HG03571 (cell line): ENCODE measurements at regions not wholly inside any gene's neighbourhood (a gene's known extent, or its start where the extent isn't known, plus 50 kb on each side); places are given as distances from the start of the nearest gene placed in this dataset.

ENCODE experiments used
- ATAC-seq: cut with Tn5 transposase; IDR thresholded peaks from one replicate; pipeline ENCODE4 v1.9.1; 2021; ENCODE audit not compliant: unreplicated experiment

- ATAC-seq = no peak
Measured at GRCh38 chr1:57949168-57949567, 525.3 kb upstream of the DAB1 start.

- no peak for ATAC-seq
Measured at GRCh38 chr1:57947471-57947870, 523.6 kb upstream of the DAB1 start.

DNA sequence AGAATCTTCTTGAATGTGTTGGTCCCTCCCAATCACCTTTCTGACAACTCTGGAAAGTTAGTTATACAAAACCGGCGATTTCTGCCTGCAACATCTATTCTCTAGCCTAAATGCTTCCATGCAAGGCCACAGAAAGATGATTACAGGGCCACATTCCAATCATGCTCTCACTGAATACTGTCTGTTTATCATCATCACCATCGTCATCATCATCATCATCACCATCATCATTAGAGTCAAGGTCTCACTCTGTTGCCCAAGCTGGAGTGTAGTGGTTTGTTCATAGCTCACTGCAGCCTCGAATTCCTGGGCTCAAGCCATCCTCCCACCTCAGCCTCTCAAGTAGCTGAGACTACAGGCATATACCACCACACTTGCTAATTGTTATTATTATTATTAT is 521.2 kb upstream of the DAB1 start:
- ATAC-seq = no peak

DNA sequence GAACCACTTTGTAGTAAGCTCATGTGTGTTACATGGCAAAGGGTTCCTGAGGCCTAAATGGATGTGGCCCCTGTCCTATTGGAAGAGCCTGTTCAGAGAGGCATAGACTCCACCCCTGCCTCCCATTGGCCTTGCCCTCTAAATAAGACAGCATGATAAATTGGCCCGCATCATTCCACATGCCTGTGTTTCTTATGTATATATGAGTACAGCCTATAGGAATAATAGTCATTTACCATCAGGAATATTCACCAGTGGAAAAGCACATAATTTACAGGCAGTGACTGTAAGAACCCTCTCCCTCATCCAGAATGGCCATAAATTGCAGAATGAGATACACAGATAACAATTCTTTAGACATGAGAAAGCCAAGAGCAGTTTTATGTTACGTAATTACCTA is 519.5 kb upstream of the DAB1 start:
- no peak for ATAC-seq

- no peak for ATAC-seq
Measured at GRCh38 chr1:57934745-57935144, 510.9 kb upstream of the DAB1 start.

DNA sequence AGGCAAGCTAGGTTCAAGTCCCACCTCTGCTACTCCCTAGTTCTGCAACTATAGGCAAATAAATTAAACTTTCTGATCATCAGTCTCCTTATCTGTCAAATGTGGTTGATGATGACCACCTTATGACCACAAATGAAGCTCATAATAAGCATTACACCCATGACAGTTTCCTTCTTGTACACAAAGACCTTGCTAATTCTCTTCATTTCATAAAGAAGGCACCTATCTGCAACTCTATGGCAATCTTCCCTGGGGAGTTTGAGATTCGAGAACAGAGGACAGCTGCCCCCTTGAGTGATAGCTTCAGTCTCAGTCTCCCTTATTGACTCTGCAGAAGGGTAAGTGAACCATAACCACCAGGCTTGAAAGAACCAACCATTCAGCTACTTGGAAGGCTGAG is 503.1 kb upstream of the DAB1 start:
- ATAC-seq = no peak

DNA sequence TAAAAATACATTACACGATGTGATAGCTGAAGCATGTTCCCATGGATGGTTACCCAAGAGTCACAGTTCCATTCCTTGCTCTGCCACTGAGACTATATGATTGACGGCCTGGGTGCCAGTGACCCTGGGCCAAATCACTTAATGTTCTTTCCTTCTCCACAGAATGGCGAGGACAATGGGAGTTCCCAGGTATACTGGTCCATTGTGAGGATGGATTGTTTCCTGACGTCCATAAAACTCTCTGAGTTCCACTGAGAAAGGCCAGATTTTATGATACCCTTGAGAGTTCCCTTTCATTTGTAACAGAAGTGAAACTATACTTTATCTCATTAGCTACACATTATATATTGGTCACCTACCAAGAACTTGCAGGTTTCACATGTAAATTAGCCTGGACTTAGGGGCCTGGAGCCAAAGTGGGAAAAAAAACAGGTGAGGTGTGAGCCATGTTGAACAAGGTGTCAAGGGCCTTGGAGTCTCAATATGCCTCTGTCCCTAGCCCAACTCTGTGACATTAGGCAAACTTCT is 502.2 kb upstream of the DAB1 start:
- no peak for ATAC-seq

- no peak for ATAC-seq
Measured at GRCh38 chr1:57925226-57925625, 501.4 kb upstream of the DAB1 start.

DNA sequence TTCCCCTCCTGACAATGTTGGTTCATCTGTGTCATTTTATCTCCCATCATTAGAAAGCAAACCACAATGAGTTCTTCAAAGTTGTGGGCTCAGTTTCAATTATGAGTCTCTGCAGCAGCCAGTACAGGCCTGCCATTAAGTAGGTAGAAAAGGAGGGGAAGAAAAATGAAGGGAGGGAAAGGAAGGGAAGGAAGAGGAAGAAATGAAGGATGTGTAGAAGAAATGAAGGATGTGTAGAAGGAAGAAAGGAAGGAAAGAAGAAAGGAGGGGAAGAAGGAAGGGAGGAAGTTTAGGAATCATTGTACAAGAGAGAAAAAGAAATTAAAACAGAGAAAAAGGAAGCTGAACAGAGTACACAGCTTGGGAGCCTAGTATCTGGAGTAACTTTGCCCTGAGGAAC is 498.3 kb upstream of the DAB1 start:
- no peak for ATAC-seq

GRCh38 chr1:57916041-57916440 is 492.2 kb upstream of the DAB1 start:
- ATAC-seq = no peak

DNA sequence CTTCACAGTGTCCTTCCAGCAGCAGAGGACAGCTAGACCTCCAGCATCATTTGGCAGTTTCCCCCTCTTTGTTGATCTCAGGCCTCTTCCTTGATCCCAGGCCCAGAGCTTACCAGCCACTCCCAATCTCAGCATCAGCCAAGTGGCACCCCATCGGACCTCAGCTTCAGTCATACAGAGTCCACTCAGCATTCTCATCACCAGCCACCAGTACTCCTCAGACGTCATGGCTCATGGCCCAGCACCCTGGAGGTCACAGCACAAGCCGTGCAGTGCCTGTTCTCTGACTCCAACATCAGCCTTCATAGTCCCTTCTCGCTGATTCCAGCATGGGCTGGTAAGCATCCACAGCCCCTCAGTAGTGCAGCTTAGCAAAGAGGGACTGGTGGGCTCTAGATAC is 487.6 kb upstream of the DAB1 start:
- no peak for ATAC-seq

DNA sequence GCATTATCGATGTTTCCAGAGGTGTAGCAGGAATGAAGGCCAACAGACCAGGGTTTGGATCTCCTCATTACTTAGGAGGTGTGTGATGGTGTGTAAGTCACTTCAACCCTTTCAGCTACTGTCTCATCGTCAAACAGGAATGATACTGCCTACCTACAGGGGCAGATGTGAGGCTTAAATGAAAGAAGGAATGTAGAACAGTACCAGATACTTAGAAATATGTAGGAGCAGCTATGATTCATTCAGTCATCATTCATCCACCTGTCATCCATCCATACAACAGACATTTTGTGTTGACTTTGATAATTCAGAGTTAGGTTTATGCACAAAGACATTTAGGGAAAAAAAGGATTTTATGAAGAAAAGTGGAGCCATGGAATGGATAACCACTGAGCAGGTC is 486.9 kb upstream of the DAB1 start:
- ATAC-seq = no peak

- no peak for ATAC-seq
Measured at GRCh38 chr1:57910305-57910704, 486.4 kb upstream of the DAB1 start.

- ATAC-seq = no peak
Measured at GRCh38 chr1:57908147-57908890, 484.5 kb upstream of the DAB1 start.

GRCh38 chr1:57901208-57901919 is 477.5 kb upstream of the DAB1 start:
- ATAC-seq = no peak

DNA sequence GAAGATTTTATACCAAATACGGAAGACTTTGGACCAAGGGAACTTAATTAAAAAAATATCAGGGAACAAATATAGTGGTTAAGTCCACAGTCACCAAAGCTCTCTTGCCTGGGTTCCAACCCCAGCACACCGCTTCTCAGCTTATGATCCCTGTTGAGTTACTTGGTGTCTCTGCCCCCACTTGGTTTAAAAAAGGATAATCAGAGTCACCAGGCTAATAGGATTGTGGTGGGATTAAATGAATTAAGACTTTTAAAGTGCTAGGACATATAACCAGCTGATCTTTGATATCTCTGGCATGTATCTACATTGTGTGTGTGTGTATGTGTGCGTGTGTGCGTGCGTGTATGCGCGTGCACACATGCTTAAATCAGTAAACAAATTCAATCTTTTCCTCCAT is 474.7 kb upstream of the DAB1 start:
- ATAC-seq = no peak

- no peak for ATAC-seq
Measured at GRCh38 chr1:57897581-57897980, 473.7 kb upstream of the DAB1 start.

GRCh38 chr1:57894315-57894714 is 470.5 kb upstream of the DAB1 start:
- no peak for ATAC-seq

DNA sequence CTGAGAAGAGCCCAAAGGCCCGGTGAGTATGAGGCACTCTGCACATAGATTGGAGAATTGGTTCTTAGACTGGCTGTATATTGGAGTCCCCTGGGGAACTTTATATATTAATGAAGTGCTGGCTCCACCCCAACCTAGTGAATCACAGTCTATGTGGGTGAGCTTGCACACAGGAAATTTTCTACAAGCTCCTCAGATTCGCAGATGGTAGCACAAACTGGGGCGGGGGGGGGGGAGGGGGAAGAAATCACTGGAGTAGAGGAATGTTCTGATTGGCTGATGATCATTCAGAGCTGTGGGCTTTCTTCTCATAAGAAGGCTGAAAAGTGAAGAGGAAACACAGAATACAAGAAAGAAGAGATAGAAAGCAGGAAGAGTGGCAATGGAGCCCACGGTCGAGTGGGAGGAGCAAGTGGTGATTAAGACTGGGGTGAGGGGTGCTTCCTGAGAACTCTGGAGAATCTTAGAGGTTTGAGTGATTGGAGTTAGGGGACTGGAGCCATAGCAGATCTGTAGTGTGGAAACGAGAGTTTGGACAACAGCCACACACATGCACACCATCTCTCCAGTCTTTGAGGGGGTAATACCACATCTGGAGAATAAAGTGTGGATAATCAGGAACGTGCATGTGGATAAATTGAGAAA is 465.9 kb upstream of the DAB1 start:
- ATAC-seq = no peak

GRCh38 chr1:57887964-57888491 is 464.2 kb upstream of the DAB1 start:
- ATAC-seq = no peak

DNA sequence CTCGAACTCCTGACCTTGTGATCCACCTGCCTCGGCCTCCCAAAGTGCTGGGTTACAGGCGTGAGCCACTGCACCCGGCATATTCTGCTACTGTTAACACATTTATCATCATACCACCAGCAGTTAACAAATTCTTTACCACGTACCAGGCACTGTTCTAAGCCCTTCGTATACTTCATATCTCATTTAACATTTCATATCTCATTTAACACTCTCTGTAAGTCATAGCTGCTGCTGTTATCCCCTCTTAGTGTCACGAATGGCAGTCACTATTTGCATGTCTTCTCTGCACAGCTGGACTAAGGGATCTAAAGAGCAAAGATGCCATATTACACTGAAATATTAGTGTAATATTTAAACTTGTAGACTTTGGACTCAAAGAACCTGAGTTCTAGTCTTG is 462.5 kb upstream of the DAB1 start:
- ATAC-seq = no peak

- no peak for ATAC-seq
Measured at GRCh38 chr1:57883642-57883995, 459.8 kb upstream of the DAB1 start.
